GM19467 (cell line): ENCODE measurements at regions not wholly inside any gene's neighbourhood (a gene's known extent, or its start where the extent isn't known, plus 50 kb on each side); places are given as distances from the start of the nearest gene placed in this dataset.

Experiments used
- ATAC-seq: cut with Tn5 transposase; IDR thresholded peaks from one replicate; pipeline ENCODE4 v1.9.1; 2021; ENCODE audit warnings: mild to moderate bottlenecking, moderate library complexity; ENCODE audit not compliant: unreplicated experiment

DNA sequence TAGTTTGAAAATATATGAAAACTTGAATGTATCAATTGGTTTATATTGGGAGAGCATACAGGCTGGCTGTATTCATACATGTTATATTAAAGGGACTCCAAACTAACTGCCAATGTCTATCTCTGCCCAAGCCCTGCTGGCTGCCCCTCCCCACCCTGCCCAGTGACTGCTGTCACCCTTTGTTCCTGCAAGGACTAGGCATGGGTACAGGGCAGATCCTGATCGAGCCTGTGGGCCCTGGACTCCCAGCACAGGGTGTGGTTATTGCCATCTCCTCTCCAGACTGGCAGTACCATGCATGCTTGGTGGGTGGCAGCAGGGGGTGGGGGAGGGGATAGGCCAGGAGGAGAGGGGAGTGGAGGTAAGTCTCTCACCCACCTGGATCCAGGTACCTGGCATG lies 167.5 kb upstream of the RASGEF1B start:
- no peak for ATAC-seq

DNA sequence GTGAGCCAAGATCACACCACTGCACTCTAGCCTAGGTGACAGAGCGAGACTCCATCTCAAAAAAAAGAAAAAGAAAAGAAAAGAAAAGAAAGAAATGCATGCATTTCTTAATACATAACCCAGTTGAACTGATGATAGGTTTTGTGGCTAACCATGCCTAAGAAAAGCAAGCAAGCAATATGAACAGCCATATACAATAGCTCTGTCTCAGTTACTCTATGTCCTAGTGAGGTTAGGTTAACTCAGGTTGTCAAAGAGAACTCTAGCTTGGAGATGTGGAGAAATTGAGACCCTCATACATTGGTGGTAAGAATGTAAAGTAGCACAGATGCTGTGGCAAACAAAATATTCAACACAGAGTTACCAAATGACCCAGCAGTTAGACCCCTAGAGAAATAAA lies 167.0 kb upstream of the RASGEF1B start:
- ATAC-seq: no peak

DNA sequence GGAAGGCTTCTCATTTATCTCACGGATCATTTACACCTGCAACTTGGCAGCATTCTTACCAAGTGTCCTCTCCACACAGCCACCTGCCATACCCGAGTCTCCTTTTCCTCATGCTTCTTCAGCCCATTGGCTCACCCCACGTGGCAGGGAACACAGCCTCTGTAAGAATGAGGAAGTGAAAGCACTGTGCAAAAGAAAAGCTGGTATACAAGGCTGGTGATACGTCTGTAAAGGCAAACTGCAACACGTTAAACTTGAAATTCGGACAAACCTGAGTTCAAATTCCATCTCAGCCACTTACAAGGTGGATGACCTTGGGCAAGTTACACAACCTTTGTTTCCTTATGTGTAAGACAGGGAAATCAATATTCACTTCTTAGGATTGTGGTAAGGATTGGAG lies 164.0 kb upstream of the RASGEF1B start:
- ATAC-seq: peak; percentile 99

DNA sequence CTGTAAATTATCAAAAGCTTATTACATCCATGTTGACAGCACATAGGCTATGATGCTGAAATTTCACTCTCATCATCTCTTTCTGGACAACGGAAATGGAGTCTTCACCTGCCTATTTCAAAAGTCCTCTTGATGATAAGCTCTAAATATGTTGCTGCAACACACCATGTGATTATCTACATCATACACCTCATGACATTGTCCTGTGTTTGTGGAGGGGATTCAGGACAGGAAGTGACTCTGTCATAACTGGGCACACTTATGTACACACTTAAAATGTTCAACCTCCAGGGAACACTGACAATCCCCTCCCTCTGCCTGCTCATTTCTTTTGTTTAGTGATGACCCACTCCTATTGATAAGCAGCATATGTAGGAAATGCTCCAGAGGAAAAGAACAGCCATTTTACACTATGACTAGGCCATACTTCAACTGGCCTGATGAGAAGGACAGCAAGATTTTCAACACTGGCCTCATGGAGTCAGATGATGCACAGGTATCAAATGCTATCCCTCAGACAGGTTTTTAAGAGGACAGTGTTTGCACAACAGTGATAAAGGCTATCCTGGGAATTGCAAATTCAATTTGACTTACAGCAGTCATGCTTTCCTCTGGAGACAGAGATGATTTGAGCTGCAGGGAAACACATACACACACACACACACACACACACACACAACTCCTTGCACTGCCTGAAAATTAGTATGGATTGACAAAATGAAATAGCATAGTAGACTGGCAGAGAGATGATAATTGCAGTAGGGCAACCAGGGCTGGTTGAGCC lies 163.3 kb upstream of the RASGEF1B start:
- no peak for ATAC-seq

DNA sequence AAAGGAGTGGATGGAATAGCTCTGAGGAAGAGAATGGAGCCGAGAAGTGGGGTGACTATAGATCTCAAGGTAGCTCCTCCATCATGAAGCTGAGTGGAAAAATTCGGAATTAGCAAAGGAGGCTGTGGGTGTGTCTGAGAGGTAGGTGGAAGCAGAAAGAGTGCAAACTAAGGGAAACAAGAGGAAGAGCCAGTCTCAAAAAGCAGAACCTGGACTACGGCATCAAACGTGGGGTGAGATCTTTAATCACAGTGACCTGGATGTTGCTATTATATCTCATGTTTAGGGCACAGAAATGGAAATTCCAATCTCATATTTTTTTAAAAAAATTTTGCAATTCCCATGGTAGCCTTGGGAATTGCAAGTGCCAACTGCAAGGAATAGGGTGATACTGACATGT lies 162.5 kb upstream of the RASGEF1B start:
- ATAC-seq: no peak

DNA sequence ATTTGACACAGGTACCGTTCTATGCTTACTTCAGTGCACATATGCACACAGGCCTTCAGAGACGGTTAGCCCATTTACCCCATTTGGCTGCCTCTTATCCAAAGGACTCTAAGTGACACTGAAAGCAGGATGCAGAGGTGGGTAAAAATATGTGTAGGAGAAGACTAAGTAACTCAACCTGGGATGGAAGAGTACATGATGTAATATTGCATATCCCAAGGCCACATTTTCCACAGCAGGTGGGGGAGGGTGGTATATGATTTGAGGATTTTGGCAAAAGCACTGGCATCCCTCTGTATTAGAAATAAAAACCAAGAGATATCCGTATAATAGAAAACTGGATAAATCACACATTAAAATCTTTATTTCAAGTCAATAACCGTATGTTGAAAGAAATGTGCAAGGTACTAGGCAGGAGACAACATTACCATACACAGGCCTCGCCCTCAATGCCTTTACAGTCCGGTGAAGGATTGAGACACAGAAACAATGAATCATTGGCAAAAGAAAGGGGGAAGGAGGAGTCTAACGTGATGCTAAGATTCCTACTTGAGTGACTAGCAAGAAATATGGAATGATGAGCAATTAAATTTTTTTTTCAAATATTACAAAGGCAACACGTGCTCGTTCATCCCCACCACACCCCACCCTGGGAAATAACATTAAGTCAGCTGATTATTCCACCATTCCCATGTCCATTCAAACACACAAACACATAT lies 161.0 kb upstream of the RASGEF1B start:
- no peak for ATAC-seq

DNA sequence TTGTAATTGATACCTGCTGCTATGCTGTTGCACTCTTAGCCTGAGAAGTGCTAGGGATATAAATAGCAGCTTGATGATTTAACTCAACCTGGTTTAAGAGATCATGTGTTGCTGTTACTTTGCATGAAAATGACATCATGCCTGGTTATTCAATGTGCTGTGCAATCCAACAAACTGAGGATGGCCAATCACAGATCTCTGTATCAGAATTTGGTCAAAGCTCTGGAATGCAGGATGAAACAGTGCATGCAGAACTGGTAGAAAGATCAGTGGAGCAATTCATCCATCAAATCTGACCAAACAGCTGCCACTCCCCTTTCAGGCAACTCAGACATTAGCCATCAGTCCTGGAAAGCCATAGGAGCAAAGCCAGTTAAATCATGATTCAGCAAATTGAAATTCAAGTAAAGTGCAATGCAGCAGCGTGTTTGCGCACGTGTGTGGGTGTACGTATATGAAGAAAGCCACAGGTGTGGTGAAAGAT lies 160.3 kb upstream of the RASGEF1B start:
- ATAC-seq: no peak

DNA sequence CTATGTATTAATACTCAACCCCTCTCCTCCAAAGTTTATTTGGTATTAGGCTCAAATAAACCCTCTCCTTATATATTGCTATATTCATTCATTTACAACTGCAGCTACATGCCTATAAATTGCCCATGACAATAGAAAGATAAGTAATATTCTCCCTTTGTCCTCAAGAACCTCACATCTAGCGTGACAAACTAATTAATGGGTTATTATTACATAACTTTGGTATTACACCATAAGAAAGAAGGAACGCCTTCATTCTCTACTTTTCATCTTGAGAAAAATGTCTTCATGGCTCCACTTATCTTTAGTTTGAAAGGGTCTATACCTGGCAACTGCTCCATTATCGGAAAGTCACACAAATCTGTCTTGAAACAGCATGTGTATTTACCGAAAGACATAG lies 157.7 kb upstream of the RASGEF1B start:
- ATAC-seq: no peak

DNA sequence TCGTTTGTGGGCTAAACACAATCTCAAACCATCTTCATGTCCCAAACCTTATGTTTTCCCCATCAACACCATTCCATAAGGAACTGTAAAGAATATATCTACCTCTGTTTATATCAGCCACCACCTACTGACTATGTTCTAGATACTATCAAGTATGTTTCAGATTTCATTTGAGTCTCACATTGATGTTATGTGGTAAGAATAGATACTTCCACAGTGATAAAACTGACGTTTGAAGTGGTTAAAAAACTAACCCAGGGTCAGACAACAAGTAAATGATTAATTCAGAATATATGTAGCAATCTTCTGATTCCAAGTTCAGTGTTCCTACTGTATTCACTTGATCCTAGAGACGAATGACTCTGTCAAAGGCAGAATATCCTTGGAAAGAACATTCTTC lies 156.8 kb upstream of the RASGEF1B start:
- no peak for ATAC-seq

DNA sequence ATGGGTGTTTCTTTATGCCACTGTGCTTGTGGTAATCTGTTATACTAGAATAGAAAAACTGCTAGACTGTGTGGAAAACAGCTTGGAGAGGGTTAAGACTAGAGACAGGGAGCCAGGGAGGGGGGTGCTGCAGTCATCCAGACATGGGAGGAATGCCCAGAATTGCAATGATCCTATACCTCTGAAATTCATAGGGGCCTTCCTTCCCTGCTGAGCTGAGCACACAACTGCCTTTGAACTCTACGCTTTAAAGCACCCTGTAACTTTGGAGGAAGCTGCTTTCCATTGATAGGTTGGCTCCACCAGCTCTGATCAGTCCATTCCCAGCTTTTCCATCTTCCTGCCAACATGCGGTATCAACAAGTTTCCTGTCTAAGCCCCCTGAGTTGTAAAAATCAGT lies 155.9 kb upstream of the RASGEF1B start:
- no peak for ATAC-seq

DNA sequence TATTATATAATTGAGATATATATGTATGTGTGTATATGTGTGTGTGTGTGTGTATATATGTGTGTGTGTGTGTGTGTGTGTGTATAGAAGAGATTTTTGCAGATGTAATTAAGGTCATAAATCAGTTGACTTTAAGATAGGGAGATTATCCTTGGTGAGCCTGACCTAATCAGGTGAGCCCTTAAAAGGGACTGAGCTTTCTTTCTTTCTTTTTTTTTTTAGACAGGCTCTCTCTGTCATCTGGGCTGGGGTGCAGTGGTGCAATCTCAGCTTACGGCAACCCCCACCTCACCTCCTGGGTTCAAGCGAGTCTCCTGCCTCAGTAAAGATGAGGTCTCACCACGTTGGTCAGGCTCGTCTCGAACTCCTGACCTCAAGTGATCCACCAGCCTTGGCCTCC lies 155.1 kb upstream of the RASGEF1B start:
- no peak for ATAC-seq

DNA sequence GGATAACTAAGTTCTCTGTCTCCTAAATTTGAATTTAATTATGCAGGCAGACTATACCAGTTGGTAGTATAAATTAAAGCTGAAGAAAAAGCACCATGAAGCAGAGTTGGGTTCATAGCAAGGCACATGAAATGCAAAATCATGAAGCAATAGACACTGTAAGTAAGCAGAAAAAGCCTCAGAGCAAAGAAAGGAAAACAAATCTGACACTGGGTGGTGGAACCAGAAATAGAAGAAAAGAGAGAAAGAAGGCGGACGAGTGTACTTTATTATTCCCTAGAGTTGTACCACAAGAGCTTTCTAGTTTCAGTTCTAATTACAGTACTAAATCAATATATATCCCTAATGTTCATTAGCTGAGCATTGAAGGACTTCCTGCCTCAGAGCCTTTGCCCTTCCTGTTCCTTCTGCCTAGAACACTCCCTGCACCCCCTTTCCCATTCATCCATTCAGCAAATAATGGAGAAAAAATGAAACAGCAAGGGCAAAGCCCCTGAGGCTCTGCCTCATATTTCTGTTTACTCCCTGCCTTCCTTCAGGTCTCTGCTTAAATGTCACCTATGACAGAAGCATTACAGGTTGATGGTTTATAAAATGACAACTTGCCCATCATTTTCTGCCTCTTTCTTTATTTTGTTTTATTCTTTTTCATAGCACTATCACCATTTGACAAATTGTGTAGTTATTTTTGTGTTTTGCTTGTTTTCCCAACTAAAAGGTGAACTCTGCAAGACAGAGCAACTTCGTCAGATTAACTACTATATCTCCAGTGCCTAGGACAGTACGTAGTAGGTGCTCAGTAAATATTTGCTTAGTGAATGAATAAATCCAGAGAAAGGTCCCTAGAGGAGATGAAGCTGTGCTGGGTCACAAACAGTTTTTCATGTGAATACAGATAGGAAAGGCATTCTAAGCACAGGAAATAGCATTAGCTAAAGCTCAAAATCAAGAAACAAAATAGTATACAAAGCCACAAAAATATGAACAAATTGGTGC lies 154.0 kb upstream of the RASGEF1B start:
- no peak for ATAC-seq

DNA sequence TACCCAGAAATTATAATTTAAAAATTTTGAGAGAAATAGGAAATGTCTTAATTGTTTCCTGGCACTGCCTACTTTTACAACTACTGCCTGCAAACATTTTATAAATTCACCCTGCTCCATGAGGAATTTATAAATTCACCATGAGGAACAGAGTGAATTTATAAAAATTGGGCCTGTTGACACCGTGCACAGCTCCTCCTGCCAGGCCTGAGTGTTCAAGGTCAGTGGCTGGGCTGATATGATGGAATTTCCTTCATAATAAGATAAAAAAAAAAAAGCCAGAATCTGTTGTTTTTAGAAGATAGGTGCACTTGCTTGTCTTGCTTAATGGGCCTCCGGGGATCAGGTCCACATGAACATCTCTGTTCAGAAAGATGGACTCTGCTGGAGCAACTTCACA lies 151.7 kb upstream of the RASGEF1B start:
- no peak for ATAC-seq

DNA sequence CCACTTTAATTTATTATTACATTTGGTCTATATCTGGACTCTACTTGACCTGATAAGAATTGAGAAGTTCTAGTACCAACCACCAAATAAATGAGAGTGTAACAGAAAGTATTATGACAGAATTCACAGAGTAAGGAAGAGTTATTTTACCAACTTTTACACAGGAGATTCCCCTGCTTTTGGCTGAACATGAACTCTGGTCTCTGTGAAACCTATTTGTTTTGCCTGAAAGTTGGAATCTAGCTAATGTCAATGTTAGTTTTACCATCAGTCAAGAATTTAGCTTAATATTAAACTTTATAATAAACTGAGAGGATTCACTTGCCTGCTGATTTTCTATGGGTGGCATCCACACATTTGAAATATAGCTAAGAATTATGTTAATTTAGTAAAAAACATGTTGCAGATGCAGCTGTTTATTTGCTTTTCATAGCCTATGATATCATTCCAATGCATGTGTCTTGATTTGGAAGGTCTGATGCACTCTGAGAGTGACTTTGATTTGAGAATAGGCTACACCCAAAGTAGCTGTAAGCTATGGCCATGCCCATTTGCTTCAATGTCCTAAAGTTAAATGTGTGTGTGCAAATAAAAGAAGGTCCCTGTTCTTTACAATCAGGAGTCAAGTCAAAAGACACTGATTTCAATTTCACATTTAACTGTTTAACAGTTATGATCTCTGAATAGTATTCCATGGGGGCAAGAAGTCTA lies 150.9 kb upstream of the RASGEF1B start:
- ATAC-seq: no peak

DNA sequence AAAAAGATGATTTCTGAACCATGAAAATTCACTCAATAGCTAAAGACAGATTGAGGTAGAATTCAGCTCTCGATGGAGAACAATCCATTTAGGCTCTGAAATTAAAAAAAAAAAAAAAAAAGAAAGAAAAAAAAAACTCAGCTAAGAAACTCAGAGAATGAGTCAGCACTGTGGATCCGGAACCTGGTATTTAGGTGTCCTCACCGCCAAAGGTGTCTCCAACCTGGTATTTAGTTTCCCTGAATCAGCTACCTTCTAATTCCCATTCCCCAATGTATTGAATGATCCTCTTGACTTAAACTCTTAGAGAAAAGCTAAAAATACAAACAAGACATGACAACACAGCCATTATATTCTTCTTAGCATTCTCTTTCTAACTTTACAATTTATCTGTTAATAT lies 150.3 kb upstream of the RASGEF1B start:
- no peak for ATAC-seq

DNA sequence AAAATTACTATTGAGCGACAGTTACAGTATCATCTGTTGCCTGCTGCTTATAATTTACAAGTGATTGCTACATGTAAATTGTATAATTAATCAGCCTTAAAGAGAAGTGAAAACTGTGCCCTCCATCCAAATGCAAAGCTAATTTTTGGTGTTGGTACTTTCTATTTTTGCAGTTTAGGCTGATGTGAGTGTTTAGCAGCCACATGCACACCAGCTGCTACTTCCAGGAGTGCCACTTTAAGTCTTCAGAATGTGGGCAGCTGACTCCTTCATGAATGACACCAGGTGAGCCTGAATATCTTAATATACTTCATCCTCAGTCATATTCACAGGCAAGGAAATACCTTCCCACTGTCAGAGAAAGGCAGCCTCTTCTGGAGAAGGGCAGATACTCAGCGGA lies 149.8 kb upstream of the RASGEF1B start:
- ATAC-seq: no peak

DNA sequence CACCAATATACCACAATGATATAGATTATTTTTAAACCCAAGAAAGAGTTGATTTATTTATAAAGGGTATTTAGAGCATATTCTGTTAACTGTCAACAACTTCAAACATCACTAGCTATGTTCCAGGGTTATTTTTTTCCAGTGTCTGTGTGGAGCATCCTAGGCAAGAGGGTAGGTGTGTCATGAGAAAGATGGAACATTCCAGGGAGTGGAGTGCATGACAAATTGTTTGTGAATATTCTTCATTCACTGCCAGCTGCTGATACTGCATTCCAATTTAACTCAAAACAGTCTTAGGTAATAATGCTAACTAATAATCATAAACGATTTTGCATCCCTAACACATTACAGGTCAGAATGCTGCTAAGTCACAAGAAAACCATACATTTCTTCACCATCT lies 148.7 kb upstream of the RASGEF1B start:
- ATAC-seq: no peak

DNA sequence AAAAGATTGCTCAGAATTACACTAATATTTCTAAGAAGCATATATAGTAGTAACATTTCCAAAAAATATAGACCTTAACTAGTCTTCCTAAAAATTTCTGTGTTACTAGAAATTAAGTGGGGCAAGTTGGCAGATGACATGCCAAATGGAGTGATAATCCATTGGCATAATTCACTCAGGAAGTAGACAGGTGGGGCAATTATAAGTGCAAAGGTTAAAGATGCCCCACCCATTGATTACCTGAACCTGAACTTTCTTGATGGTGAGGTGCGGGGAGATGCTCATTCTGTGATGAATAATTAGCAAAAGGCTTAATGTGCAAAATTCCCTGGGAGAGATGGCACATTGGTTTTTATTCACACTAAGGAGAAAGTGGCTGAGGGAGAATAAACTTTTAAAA lies 145.8 kb upstream of the RASGEF1B start:
- ATAC-seq: no peak

DNA sequence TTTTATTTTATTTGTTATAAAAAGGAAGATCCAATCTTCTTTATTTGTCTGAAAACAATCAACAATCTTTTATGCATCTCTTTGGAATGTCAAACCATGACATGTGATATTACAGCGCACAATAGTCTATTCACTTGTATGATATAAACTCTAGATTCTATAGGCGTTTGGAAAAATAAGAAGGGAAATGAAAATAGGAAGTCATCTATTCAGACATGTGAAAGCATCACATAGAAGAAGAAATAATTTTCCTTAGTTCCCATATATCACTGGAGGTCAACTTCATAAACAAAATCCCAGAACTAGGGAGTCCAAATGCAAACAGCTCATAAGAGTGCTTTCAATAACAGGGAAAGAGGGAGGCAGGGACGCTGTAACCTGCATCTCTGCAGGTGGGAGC lies 139.5 kb upstream of the RASGEF1B start:
- ATAC-seq: no peak

DNA sequence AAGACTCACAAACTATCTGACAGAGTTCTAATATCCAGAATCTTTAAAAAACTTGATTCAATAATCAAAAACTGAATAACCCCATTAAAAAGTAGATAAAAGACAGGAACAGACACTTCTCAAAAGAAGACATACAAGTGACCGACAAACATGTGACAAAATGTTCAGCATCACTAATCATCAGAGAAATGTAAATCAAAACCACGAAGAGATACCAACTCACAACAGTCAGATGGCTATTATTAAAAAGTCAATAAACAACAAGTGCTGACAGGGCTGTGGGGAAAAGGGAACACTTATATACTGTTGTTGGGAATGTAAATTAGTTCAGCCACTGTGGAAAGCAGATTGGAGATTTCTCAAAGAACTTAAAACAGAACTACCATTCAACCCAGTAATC lies 138.1 kb upstream of the RASGEF1B start:
- no peak for ATAC-seq

DNA sequence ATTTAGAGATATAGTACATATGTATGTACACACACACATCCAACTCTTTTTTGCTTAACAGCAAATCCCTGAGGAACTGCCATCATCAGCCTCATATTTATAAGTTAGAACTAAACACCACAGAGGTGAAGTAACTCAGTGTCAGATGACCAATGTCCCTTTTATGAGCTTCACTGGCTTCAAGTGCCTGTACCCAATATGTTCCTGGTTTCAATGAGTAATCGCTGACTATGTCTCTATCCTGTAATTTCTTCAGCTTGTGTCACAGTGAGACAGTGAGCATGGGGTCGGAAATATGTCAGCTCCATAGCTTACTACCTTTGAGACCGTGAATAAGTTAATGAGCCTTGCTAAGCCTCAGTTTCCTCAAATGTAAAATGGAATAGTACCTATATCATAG lies 136.2 kb upstream of the RASGEF1B start:
- ATAC-seq: no peak
